Right kidney (tissue), 1 donor: ENCODE measurements at regions not wholly inside any gene's neighbourhood (a gene's known extent, or its start where the extent isn't known, plus 50 kb on each side); places are given as distances from the start of the nearest gene placed in this dataset.
A peak's percentile ranks its signal among the peaks of the same experiment; 100 is the strongest.
"Not testable (repeated sequence)": the region's sequence is repeated elsewhere in the genome, so short reads cannot be mapped to it uniquely, and the experiment has no call there.

Source experiments
- DNase-seq: peaks from one replicate; pipeline ENCODE4 v3.0.0-alpha.2; 2016

DNA sequence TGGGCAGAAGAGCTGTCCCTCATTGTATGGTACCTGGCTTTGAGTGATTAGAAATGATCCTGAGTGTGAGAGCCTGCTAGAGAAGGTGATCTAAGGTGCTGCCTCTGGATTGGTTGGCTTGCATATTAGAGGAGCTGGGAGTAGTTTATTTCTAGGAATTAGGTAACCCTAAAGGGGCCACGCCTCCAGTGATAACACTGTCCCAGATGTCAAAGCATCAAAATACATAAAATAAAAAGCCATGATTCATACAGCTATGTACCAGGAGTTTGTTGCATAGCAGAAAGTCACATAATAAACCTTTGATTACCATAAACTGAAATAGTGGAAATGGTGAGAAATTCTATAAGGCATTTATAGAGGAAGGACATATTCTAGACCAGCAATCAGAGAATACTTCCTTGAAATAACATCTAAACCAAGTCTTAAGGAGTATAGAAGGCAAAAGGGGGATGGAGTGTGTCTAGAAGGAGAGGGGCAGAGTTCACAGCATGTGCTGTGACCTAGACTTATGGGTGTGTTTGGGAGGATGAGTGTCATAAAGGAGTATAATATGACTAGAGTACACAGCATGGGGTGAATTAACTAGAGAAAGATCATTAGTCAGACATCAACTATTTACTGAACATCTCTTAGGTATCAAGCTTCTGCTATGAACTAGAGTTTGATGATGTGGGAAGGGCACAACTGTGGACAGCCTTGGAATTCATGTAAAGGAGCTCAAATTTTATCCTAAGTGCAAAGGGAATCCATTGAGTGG lies 686.4 kb downstream of the GALC start:
- no peak for DNase-seq

DNA sequence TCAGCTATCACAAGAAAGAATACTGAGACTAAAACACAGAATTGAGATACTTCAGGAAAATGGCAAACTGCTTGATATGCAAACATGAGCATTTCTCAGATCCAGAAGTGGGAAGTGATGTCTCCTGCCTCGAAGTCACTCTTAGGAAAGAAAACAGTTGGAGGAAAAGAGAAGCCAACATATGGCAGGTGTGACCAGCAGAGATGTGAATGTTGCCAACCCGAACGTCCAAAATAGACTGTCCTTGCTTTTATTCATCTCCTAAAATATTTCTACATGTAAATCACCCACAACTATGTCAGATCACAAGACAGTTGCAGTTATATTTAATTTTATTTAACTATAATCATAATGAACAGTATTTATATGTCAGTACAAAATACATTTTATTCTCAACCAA lies 687.6 kb downstream of the GALC start:
- DNase-seq, result no peak

DNA sequence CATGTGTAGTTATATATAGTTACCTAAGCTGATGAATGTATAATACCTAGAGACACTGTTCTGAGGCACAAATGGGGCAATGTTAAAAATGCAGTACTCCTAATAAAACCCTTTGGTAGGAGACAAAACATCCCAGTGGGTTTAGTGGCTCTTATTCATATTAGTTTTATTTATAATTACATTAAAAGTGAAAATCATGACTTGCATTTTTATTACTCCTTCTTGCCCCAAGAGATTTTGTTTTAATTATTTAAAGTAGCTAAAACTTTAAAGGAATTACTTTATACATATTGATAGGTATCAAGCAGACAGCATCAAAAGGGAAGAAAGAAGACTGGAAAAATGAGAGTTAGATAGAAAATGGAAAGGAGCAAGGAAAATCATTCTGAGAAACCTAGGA lies 688.6 kb downstream of the GALC start:
- DNase-seq, result no peak

DNA sequence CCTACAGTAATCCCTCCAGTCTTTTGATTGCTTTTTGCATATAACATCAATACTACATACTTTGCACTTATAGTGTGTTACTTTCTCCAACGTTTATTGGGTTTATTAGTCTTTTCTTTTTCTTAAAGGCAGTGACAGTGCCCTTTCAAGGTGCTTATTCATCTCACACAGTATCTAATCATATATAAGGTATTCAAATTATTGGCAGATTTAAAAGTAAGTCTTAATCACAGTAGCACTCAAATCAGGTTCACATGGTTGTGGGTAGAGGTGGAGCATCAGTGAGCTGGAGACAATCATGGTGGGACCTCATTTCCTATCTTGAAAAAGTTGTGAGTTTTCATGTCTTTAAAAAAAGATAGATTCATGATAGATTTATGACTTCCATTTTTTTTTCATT lies 706.2 kb downstream of the GALC start:
- no peak for DNase-seq

DNA sequence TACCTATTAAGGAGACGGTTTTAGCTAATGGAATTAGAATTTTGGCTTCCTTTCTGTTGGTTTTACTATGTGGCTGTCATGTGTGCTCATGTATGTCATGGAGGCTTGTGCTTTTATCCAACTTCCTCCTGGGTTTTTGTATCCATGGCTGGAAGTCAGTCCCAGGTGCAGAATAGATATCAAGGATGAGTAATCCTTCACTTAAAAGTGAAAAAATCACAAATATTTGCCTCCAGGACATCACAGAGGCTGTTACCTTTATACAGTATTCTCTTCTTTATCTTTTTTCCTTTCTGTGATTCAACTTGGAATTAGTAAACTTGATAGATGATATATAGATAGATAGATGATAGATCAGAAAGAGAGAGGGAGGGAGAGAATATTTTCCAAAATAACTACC lies 706.8 kb downstream of the GALC start:
- DNase-seq, result no peak

DNA sequence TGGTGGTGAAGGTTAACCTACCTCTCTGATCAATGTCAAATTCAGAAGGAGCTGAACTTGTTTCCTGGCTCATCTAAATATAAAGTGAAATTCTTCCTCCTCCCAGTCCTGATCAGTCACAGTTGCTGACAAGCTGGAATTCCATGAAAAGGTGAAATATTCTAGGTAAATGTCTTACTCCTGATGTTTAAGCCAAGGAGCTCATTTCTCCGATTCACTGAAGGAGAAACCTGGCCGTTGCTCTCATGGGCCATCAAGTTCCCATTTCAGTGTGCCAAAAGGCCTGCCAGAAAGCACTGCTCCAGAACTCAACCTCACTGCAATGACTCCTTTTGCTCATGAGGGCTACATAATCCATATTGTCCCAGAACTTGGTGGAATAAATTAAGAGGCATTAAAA lies 707.5 kb downstream of the GALC start:
- DNase-seq, result no peak

DNA sequence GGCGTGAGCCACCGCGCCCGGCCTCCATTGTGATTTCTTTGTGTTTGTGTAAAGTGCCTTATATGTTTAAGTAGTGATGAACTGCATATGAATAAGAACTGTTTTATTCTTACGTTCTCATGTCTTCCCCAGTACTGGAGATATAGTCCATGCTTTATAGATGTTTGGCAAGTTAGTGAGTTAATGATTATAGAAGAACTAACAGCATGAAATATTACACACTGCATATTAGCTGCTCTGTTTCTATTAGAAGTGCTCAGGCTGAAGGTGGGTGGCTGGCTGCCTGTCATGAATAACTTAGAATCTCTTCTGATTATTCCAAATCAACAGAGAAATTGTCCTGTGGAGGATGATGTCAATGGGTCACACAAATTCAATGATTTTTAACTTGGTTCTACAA lies 709.4 kb downstream of the GALC start:
- no peak for DNase-seq

DNA sequence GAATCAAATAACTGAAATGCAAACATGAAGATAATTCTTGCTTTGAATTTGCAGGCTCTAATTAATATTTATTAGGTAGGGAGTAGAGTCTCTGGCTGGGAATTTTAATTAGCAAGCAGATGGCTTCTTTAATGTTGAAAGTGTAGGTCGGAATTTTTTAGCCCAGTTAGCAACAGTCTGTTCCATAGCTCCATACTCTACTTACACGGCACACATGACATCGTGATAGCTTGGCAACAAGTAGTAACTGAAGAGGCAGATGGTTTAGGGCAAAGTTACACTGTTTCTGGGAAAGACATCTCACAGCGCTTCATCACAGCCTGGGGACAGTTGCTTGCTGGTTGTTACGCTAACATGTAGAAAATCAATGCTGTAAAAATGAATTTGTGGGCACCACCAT lies 710.7 kb downstream of the GALC start:
- DNase-seq, result no peak

DNA sequence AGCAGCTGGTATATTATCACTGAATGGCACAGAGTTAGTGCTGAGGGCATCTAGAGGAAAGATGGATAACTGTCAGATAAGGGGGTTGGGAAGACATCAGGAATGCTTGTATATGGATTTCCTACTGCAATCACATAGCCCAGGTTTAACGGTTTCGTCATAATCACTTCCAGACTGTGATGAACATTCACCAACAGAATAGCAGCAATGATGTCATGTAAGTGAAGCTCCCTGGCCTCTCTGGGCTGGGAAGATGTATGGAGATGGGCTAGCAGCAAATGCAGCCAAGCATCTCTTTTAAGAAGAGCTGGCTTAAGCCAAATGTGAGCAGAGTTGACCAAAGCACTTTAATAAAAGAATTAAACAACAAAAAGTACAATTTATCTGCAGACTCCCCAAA lies 714.6 kb downstream of the GALC start:
- no peak for DNase-seq

DNA sequence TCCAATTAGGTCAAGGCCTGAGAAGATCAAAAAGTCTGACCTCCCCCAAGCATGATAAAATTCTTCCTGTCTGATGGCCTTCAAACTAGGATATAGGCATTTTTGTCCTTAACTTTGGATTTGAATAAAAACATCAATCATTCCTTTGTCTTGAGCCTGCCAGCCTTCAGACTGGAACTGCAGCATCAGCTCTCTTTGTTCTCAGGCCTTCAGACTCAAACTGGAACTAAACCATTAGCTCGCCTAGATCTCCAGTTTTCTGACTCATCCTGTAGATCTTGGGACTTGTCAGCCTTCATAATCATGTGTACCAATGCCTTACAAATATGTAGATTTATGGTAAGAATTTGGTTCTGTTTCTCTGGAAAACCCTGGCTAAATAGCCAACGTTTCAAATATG lies 721.7 kb downstream of the GALC start:
- no peak for DNase-seq

DNA sequence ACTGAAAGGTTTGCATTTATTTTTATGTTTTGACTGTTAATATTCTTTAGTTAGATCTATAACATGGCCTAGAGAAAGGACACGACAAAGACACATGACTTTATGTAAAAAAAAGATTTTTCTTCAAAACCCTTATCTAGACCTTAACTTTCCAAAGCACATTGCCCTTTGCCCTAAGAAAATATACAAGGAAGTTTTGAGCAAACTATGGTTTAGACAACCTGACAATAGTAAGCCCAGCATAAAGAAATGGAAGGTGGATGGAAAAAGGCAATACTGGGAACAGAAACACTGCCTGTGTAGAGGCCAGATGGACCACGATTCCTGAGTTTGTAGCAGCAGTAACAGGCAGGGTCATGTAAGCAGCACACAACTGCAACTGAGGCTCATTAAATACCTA lies 724.0 kb downstream of the GALC start:
- DNase-seq, result no peak

DNA sequence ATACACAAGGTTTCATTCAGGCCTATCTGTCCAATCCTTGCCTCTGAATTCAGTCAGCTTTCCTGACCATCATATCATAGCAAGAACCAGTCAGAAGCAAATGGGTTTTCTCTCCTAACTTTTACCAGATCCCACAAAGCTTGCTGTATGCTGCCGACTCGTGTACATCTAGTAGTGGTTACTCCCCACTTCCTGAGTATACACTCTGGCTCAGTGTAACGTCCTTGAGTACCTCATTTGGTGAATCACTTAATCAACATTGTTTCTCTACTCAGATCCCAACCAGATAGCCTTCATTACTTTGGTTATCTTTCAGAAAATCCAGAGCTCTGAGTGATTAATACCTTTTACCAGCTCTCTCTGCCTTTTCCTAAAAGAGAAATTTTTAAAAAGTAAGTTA lies 728.2 kb downstream of the GALC start:
- no peak for DNase-seq

DNA sequence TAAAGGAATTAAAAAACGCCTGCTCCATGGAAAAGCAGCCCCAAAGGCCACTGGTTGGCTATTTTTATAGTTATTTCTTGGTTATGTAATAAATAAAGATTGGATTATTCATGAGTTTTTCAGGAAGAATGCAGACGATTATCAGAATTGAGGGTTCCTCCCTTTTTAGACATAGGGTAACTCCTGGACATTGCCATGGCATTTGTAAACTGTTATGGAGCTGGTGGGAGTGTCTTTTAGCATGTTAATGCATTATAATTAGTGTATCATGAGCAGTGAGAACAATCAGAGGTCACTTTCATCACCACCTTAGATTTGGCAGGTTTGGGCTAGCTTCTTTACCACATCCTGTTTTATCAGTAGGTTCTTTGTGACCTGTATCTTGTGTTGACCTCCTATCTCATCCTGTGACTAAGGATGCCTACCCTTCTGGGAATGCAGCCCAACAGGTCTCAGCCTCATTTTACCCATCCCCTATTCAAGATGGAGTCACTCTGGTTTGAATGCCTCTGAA lies 728.7 kb downstream of the GALC start:
- DNase-seq, result no peak

DNA sequence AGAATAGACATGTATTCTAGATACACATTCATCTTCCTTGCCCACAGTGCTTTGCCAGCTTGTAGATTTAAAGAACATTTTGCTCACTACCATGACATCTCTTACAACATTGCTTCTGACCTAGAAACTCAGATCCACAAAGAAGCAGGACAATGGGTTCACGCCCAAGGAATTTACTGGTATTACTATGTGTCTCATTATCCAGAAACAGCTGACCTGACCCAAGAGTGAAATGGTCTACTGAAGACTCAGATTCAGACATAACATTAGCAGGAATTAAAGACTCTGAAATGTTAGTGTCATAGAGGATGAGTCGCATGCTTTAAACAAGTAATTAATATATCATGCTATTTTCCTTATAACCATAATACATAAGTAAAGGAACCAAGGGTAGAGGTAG lies 731.4 kb downstream of the GALC start:
- DNase-seq, result no peak

DNA sequence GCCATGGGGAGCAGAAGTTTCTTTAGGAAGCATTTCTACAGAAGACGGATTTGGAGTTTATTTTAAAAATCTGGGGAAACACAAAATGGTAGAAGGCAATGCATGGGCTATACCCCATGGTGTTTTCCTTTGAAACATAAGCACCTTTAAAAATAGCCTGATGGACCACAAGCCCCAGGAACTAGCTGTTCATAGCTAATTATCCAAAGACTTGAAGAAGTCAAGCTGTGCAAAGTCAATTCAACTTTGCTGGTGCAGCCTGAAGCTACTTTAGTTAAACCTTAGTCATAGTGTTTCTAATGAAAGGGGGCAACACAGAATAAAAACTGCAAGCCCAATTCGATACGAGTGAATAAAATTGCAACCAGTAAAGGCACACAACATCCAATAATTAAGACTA lies 732.5 kb downstream of the GALC start:
- DNase-seq, result no peak

DNA sequence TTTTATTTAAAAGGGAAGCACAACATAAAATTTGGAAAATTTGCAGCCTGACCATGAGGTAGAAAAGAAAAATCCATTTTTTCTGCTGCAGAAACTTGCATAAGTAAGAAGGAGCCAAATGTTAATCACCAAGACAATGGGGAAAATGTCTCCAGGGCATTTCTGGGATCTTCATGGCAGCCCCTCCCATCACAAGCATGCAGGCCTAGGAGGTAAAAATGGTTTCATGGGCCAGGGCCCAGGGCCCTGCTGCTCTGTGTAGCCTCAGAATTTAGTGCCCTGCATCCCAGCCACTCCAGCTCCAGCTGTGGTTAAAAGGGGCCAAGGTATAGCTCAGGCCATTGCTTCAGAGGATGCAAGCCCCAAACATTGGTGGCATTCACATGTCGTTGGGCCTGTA lies 735.6 kb downstream of the GALC start:
- DNase-seq, result no peak

DNA sequence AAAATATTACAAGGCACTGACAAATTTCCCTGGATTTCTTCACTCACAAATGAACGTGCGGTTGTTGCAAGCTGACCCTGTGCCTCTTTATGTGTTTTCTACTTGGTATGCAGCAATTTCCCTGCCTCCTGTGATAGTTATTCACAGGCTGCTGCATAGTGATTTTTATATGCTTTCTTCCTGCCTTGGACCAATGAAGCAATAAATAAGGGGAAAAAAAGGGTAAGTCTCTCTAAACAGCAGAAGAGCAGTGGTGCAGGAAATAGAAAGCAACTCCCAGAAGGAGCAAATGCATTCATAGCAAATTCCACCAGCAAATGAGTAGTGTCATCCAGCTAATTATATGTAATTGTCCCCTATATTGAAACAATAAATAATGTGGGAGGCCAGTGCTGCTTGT lies 737.9 kb downstream of the GALC start:
- peak; percentile 21 for DNase-seq

DNA sequence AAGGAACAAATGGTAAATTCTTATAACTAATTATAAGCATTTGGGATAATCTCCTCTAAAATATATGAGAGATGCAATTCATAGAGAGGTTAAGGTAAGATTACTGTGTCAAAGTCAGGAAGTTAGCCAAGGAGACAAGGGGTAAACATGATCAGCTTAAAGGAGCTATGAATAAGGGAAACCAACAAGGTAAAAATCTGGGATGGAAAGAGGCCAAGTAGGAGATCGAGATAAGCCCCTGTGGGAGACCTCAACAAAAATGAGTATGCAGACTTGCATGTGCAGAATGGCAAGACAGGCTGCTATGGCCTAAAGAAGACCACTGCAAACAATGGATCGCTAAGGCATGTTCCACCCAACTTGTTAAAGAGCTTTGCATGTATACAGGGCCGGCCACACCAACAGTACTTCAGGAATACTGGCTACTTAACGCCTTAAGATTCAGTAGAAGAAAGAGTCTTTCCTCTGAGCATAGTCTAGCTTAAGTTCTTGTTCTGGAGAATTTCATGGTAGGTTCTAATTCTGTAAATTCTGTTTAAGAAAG lies 738.6 kb downstream of the GALC start:
- no peak for DNase-seq

DNA sequence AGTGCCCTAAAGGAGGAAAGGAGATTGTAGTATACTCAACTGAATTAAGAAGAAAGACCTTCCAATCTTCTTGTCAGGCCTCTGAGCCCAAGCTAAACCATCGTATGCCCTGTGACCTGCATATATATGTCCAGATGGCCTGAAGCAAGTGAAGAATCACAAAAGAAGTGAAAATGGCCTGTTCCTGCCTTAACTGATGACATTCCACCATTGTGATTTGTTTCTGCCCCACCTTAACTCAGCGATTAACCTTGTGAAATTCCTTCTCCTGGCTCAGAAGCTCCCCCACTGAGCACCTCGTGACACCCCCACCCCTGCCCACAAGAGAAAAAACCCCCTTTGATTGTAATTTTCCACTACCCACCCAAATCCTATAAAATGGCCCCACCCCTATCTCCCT lies 739.2 kb downstream of the GALC start:
- DNase-seq, result not testable (repeated sequence)

DNA sequence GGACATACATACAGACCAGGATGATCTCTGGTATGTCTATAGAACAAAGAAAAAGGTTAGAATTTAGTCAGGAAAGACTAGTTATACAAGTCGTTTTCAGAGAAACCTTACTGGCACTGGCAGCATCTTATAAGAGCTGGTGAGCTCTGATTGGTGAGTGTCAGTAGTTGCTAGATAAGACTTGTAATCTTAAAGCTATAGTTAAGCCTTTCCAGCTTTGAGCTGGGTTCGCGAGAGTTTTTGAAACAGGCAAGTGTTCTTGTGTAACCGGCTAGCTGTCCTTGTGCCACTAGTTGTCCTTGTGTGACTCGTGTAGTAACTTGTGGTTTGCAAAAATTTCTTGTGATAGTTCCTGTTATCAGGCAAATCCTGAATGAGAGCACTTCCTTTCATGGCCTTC lies 740.9 kb downstream of the GALC start:
- DNase-seq, result no peak

DNA sequence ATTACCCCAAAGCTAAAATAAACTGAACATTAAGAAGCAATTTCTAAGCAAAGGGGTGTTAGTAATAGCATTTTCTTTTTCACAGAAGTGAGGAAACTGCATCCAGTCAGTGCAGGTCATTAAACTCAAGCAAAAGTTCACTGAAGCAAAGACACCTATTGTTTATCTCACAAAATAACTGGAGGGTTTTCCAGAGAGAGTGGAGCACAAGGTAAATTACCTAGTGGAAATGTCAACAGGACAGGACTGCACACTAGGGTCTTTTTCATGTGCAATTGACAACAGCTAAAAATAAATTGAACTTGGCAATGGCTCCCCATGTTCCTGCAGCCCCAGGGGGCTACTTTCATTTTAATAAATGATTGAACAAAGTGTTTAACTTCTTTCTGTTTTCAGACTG lies 742.0 kb downstream of the GALC start:
- peak; percentile 6 for DNase-seq

DNA sequence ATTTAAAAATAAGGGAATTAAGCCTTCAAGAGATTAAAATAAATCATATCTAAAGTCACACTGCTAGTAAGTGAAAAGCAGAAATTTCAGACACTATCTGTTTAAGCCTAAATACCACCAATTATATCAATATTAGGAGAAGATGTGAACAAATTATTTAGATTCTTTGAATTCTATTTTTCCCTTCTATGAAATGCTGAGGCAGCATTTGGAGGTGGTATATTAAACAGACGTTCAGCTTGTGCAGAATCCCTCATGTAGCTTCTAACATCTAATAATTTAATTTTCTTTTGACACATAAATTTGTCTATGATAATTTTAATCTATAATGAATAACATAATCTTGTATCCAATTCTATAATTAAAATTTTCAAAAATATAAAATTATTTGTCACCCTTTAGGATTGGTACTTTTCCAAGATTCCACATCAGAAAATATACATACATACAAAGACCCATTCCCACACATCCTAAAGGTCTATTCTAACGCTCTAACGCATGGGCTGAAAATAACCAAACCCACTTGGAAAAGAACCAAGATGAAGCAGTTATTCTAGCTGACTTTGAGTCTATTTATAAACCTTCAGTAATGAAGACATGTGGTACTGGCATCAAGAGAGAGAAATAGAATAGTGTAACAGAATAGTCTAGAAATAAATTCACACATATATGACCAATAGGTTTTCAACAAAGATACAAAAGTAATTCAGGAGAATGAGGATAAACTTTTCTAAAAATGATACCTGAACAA lies 751.8 kb downstream of the GALC start:
- DNase-seq, result no peak

DNA sequence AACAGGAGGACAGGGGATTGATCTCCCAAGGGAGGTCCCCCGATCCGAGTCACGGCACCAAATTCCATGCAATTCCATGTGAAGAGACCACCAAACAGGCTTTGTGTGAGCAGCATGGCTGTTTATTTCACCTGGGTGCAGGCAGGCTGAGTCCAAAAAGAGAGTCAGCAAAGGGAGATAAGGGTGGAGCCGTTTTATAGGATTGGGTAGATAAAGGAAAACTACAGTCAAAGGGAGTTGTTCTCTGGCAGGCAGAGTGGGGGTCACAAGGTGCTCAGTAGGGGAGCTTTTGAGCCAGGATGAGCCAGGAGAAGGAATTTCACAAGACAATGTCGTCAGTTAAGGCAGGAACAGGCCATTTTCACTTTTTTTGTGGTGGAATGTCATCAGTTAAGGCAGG lies 752.7 kb downstream of the GALC start:
- not testable (repeated sequence) for DNase-seq
